Epithelial cell of prostate (primary cell): ENCODE measurements at regions not wholly inside any gene's neighbourhood (a gene's known extent, or its start where the extent isn't known, plus 50 kb on each side); places are given as distances from the start of the nearest gene placed in this dataset.
"Not testable (repeated sequence)": the region's sequence is repeated elsewhere in the genome, so short reads cannot be mapped to it uniquely, and the experiment has no call there.

Experiments used
- DNase-seq: peaks from one replicate; pipeline ENCODE4 v3.0.0-alpha.2; 2011; ENCODE audit warnings: low read depth, low spot score
- H3K27ac ChIP-seq: fragments of 450-650 bp; 2 replicates; pipeline ENCODE4 v1.5.1; 2017; ENCODE audit warnings: mild to moderate bottlenecking

DNA sequence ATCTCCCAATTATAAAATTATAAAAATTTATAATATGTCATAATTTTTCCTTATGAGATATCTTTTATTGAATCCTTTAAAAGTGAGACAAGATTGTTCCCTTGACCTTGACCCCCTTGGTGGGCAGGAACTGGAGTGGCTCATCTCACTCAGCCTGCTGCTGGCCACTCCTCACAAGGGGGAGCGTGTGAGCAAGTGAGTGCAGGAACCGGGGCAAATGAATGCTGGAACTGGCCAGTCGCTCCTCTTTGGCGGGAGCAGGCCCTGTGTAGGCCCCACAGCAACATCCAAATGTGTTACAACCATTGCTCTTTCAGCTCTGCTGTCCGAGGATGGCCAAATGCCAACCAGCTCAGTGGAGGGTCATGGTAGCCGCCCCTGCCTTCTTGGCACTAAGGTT is 178.8 kb downstream of the ETNK1 start:
- H3K27ac ChIP-seq, result no peak overlapping the region
- DNase-seq, result no peak

- DNase-seq, result no peak
Observed at GRCh38 chr12:22808860-22809259, 183.9 kb downstream of the ETNK1 start.

GRCh38 chr12:22810036-22810435 is 185.1 kb downstream of the ETNK1 start:
- H3K27ac ChIP-seq, result no peak overlapping the region
- no peak for DNase-seq

More at GRCh38 chr12:22808860-22809259, 183.9 kb downstream of the ETNK1 start:
- no peak overlapping the region for H3K27ac ChIP-seq

DNA sequence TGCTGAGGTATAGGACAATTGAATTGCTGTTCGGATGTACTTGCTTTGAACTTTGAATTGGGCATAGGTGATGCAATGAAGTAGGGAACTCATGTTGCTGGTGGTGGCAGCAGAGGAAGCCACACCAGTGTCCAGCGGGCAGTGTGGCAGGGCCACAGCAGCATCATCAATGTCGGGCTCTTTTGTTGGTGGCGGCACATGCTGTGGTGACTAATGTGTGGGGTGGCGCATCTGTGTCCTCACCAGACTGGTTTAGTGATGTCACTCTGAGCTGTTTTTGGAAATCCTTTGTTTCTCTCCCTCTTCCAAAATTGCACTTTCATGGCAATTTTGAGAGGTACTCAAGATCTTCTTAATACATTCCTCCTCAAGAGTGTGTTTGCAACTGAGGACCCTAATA is 187.6 kb downstream of the ETNK1 start:
- H3K27ac ChIP-seq, result no peak overlapping the region
- no peak for DNase-seq

DNA sequence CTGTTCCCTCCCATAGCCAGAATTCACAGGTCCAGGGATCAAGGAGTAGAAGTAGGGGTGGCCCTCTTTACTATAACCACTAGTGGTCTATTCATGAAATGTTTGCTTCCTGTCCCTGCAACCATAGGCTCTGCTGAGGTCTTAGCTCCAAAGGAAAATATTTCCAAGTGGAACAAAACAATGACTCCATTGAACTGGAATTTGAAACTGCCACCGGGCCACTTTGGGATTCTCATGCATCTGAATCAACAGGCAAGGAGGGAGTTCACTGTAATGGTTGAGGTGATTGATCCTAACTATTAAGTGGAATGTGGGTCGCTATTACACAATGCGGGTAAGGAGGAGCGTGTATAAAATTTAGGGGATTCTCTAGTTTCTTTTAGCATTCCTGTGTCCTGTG is 197.0 kb downstream of the ETNK1 start:
- no peak overlapping the region for H3K27ac ChIP-seq
- no peak for DNase-seq

GRCh38 chr12:22826026-22826425 is 201.1 kb downstream of the ETNK1 start:
- DNase-seq, result no peak
- no peak overlapping the region for H3K27ac ChIP-seq

- DNase-seq, H3K27ac ChIP-seq: not testable (repeated sequence)
Observed at GRCh38 chr12:22826446-22826981, 201.5 kb downstream of the ETNK1 start.

DNA sequence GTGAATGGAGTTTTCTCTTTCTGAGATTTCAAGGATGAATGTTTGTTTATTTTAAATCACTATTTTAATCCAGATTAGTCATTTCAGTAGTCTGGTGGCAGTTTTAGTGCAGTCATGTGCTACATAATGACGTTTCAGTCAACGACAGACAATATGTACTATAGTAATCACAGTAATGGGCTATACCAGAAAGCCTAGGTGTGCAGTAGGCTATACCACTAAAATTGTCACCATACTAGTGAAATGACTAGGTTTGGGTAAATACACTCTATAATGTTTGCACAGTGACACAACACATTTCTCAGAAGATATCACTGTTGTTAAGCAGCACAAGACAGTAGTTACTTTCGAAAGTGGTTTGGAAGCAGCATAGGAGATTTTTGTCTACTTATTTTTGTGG is 203.1 kb downstream of the ETNK1 start:
- H3K27ac ChIP-seq, result no peak overlapping the region
- DNase-seq, result no peak

DNA sequence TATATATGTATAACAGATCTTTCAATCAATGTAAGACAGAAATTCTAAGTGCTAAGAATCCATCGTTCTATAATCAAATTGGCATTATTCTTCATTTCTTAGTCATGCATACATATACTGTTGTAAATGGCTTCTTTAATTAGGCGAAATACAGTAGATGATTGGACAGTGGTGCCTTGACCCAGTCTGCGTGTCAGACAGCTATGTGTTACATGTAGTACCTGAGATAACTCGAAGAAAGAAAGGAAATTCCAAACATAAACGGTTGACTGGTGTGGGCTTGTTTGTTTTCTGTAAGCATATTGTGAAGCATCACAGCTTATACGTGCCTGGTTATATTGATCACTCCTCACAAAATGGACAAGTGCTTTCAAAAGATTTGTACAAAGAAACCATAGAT is 210.5 kb downstream of the ETNK1 start:
- no peak overlapping the region for H3K27ac ChIP-seq
- DNase-seq, result no peak

DNA sequence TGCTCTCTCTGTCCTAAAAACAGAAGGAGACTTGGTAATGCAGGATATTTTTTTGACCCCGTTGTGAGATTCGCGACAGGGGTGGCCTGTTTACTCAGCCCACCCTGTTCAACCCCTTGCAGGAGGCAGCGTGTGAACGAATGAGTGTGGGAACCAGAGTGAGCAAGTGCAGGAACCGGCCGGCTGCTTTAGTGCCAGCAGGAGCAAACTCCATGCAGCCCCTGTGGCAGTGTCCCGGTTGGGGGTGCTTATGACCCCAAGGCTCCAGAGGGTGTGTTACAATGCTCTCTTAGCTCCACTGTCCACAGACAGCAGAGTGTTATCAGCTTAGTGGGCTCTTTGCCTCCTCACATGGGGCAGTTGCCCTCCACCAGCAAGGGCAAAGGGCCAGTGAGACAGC is 225.2 kb downstream of the ETNK1 start:
- H3K27ac ChIP-seq, result no peak overlapping the region
- no peak for DNase-seq

- H3K27ac ChIP-seq, result no peak overlapping the region
Observed at GRCh38 chr12:22851532-22851931, 226.6 kb downstream of the ETNK1 start.

GRCh38 chr12:22855456-22855855 is 230.5 kb downstream of the ETNK1 start:
- DNase-seq, result no peak
- no peak overlapping the region for H3K27ac ChIP-seq

More at GRCh38 chr12:22851532-22851931, 226.6 kb downstream of the ETNK1 start:
- DNase-seq, result no peak

GRCh38 chr12:22856178-22856577 is 231.2 kb downstream of the ETNK1 start:
- H3K27ac ChIP-seq, result no peak overlapping the region
- no peak for DNase-seq

- H3K27ac ChIP-seq, result no peak overlapping the region
- DNase-seq, result no peak
Observed at GRCh38 chr12:22858849-22859570, 234.0 kb downstream of the ETNK1 start.

DNA sequence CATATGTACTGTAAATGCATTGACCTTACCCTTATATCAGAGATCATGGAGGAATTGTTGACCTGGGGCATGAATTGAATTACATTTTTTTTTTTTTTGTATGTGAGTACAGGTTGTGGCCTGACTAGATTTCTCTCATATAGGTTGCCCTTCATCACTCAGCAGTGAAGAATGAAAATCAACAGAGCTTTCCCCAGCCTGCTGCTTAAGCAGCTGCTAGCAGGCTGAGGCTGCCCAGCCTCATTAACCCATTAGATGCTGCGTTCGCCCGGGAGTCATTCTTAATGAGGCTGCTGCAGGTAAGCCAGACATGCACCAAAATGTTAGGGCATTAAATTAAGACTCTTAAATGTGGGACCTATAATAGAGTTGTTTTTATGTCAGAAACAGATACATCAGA is 236.0 kb downstream of the ETNK1 start:
- no peak overlapping the region for H3K27ac ChIP-seq
- DNase-seq, result no peak

DNA sequence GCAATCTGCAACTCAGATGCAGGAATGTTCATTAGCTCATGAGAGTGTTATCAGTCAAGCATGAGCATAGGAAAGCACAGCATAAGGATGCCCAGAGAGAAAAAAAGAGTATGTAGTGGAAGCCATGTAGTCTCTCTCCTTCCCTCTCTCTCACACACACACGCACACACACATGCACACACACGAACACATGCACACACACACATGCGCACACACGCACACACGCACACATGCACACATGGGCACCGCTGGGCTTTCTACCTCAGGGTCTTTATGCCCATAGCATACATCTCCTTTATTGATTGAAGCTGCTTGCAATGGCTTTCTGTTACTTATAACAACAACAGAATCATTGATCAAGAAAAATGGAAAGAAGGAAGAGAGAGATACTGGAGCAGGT is 240.9 kb downstream of the ETNK1 start:
- no peak overlapping the region for H3K27ac ChIP-seq
- DNase-seq, result no peak

- H3K27ac ChIP-seq, result no peak overlapping the region
- DNase-seq, result no peak
Observed at GRCh38 chr12:22866406-22866805, 241.4 kb downstream of the ETNK1 start.

DNA sequence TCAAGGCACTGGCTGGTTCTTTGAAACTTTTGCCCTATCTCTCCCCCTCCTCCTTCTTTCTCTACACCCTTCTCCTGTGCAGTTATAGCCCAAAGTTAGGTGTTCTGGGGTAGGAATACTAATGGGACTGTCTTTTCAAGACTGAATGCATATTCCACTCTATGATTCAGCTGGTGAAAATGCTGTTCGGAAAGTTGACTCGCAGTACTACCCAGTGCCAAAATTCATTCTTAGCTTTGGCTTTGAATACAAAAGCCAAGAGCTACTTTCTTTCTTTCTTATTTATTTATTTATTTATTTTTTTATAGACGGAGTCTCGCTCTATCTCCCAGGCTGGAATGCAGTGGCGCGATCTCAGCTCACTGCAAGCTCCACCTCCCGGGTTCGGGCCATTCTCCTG is 249.2 kb downstream of the ETNK1 start:
- no peak for DNase-seq
- no peak overlapping the region for H3K27ac ChIP-seq

- H3K27ac ChIP-seq, result no peak overlapping the region
- no peak for DNase-seq
Observed at GRCh38 chr12:22876262-22876661, 251.3 kb downstream of the ETNK1 start.

- DNase-seq, result no peak
- H3K27ac ChIP-seq, result no peak overlapping the region
Observed at GRCh38 chr12:22879203-22879602, 254.2 kb downstream of the ETNK1 start.

GRCh38 chr12:22880331-22880730 is 255.4 kb downstream of the ETNK1 start:
- DNase-seq, result no peak
- no peak overlapping the region for H3K27ac ChIP-seq

DNA sequence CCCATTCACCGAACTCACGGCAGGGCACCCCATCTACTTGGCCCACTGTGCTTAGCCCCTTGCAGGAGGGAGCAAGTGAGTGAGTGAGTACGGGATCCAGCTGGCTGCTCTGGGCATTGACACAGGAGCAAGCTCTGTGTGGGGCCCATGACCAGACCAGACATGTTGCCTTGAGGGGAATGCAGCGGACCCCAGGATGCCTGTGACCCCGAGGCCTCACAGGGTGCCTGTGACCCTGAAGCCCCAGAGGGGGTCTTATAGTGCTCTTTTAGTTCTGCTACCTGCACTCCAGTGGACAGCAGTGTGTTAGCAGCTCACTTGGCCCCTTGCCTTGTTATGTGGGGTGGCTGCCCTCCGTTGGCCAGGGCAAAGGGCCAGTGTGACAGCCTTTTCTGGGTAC is 255.8 kb downstream of the ETNK1 start:
- DNase-seq, result no peak
- H3K27ac ChIP-seq, result no peak overlapping the region
